ENCODE measurements at regions not wholly inside any gene's neighbourhood (a gene's known extent, or its start where the extent isn't known, plus 50 kb on each side); places are given as distances from the start of the nearest gene placed in this dataset.
"Not testable (repeated sequence)": the region's sequence is repeated elsewhere in the genome, so short reads cannot be mapped to it uniquely, and the experiment has no call there.

- no peak for DNase-seq
These were observed 466.4 kb upstream of the ZMIZ1 start for GRCh38 chr10:78602201-78602932.

DNA sequence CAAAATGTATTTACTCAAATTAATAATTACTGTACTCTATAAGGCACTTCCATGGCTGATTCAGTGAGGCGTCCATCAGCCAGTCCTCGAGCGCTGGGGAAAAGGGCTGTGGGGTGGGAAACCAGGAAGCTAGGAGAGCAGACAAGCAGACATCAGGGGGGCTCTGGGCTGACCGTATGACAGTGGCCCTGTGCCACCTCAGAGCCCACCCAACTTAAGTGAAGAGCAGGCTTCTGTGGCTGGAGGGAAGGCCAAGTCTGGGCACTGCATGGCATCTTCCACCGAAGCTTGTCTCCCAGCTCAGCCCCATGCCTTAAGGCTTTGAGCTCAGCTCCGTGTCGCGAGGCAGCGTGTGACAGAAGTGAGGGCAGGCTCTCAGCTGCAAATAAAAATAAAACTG is 464.5 kb upstream of the ZMIZ1 start:
- no peak for DNase-seq

DNA sequence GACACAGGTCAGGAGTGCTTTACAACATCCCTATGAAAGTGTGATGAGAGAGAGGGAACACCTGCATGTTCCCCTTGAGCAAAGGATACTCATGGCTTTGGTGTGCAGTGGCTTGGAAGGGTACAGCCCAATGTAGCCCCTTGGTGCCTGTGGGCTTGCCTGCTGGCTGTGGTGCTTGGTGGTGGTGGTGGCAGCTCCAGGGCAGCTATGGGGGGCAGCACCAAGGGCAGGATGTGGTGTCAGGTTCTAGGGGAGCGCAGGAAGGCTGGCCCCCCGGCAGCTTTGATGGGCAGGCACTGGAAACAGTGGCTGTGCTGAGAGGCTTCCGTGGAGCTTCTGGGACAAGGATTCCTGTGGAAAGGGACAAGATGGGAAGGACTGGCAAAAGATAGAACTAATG is 464.0 kb upstream of the ZMIZ1 start:
- DNase-seq, result no peak

DNA sequence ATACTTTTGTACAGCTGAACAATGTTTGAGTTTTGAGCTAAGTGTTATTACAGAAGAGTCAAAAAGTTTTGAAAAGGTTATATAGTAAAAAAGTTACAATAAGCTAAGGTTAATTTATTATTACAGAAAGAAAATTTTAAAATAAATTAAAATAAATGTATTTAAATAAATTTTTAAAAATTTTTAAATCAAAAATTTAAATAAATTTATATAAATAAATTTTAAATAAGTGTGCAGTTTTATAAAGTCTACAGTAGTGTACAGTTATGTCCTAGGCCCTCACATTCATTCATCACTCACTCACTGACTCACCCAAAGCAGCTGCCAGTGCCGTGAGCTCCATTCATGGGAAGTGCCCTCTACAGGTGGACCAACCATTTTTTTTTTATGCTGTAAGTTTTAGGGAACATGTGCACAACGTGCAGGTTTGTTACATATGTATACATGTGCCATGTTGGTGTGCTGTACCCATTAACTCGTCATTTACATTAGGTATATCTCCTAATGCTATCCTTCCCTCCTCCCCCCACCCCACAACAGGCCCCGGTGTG is 462.9 kb upstream of the ZMIZ1 start:
- no peak for DNase-seq

- DNase-seq, result not testable (repeated sequence)
These were observed 462.0 kb upstream of the ZMIZ1 start for GRCh38 chr10:78606766-78607165.

DNA sequence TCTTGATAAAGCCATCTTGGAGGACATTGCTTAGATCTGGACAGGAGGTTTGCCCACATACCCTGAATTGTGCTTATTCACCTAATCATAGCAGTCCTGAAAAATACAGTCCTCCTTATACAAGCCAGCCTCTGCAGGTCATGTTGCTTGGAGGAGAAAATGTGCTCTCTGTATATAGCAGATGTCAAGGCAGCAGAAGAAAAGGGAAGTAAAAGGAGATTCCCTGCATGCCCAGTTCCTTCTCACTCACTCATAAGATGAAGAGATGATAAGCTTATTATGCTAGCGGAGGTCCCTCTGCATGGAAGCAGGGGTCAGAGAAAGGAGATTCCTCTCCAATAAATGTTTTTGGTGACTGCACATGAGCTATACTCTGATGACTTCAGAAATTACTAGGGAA is 458.8 kb upstream of the ZMIZ1 start:
- DNase-seq, result no peak

- DNase-seq, result no peak
These were observed 455.6 kb upstream of the ZMIZ1 start for GRCh38 chr10:78613132-78613531.

DNA sequence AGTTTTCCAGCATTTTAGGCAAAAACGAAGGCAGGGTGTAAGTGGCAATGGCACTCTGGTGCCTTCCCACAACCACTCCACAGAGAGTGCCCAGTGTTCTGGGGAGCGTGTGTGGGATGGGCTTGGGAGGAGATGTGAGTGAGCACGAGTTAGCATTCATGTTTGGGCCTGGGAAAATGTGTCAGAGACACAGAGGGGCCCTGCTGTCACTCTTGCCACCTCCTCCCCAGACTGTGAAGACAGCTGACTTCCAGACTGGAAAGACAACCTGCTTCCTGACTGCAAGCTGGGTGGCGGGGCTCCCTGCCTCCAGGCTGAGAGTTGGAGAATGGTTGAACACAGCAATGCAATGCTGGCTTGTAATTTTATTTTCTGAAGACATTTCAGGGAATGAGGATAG is 454.5 kb upstream of the ZMIZ1 start:
- DNase-seq, result no peak

DNA sequence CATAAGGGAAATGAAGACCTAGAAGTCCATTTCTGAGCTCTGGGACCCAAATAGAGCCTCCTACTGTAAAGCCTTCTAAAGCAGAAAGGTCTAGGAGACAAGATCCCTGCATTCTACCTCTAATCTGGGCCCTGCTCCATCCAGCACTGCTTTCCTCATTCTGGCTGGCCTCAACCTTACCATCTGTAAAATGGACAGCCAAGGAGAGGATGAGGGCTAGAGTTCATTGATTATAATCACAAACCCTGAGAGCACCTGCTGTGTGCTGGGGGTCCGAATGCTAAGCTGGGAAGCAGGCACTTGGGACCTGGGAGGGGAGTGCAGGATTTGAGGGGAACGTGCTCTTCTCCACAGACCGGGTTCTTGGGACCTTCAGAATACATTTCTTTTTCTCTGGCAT is 454.0 kb upstream of the ZMIZ1 start:
- DNase-seq, result no peak

- DNase-seq, result no peak
These were observed 452.6 kb upstream of the ZMIZ1 start for GRCh38 chr10:78616125-78616695.

DNA sequence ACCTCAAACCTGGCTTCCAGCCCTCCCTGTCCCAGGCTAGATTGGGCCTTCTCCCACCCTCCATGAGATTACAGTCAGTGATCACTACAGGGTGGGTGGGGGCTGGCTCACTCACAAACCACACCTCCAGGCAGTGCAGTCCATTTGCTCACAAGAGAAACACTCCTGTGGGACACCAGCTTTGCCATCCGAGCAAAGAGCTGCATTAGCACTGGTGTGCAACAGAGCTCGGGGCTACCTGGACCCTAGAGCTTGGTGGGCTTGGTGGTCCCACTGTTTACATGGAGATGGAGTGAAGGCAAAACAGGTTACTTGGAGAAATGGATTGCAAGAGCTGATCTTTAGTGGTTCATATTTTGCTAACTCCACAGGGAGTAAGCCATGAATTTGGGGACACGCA is 451.7 kb upstream of the ZMIZ1 start:
- DNase-seq, result no peak

GRCh38 chr10:78617631-78618030 is 451.1 kb upstream of the ZMIZ1 start:
- no peak for DNase-seq

DNA sequence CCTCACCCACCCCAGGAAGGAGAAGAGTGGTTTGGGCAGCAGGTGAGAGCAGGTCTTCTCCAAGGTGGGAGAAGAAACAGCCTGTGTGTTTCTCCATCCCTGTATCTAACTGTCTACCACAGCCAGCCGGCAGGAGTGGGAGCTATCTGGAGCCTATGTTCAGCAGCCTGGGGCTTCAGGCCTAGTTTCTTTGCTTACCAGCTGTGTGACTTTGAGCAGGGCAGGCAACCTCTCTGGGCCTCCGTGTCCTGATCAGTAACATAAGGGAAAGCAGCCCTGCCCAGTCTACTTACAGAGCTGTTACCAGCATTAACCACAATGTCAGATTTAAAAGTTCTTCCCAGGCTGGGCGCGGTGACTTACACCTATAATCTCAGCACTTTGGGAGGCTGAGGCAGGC is 450.7 kb upstream of the ZMIZ1 start:
- DNase-seq, result no peak

GRCh38 chr10:78619115-78619851 is 449.5 kb upstream of the ZMIZ1 start:
- no peak for DNase-seq

- no peak for DNase-seq
These were observed 448.9 kb upstream of the ZMIZ1 start for GRCh38 chr10:78619896-78620295.

GRCh38 chr10:78620985-78621799 is 447.6 kb upstream of the ZMIZ1 start:
- no peak for DNase-seq

GRCh38 chr10:78623578-78624215 is 445.1 kb upstream of the ZMIZ1 start:
- DNase-seq, result no peak

DNA sequence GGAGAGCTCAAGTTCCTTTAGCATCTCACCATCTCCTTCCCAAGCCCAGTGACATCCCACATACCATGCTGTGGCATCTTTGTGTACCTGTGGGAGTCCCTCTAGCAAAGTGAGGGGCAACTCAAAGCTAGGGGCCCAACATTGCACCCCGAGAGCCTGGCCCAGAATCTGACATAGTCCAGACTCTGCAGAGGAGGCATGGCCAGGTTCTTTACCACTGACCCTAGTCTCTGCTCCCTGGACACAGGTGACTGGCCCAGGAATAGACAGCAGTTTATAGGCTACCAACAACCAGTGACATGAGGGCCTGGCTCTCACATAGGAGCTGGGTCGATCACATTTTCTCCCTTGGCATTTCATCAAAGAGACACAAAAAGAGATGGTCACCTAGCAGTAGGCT is 444.0 kb upstream of the ZMIZ1 start:
- DNase-seq, result no peak

DNA sequence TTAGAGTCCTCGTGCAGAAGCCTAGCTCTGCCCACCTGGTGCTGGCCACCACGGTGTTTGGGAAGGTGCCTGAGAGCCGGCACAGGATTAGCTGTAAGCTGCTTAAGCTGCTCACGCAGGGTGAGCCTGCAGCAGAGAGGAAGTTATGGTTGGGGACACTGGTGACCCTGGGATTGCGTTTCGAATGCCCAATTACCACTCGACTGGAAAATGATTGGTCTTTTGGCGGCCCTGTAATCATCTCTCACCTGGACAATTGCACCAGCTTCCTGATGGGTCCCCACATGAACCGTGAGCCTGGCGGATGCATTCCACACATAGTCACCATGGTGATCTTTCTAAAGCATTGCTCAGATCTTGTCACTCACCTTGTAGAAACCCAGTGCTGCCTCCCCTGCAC is 442.3 kb upstream of the ZMIZ1 start:
- DNase-seq, result no peak

DNA sequence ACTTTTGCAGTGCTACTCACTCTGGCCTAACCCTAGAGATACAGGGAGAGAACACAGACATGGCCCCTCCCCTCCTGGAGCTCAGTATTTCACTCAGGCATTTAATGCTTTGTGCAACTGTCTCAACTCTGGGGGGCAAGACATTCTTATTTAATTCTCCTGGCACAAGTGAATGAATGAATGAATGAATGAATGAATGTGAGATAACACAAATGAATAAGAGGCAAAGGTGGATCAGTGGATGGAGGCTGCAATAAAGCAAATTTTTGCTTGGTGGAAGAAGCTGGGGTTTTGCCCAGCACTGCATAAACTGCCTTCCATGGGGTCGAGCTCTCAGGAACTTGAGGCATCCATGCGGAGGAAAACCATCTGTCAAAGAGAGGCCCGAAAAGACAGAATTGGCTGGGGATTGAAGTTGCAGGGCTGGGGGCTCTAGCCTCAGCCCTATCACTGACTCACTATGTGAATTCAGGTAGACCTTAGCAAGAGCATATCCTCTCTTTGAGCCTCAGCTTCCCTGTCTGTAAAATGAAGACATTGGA is 441.4 kb upstream of the ZMIZ1 start:
- DNase-seq, result no peak

- DNase-seq, result no peak
These were observed 439.8 kb upstream of the ZMIZ1 start for GRCh38 chr10:78628976-78629375.

GRCh38 chr10:78629773-78630172 is 439.0 kb upstream of the ZMIZ1 start:
- DNase-seq, result no peak

All from NCI-H187 treated with DMSO at 0.1 percent for 48 hours (cell line).